Testis (tissue), 2 donors: ENCODE measurements at regions not wholly inside any gene's neighbourhood (a gene's known extent, or its start where the extent isn't known, plus 50 kb on each side); places are given as distances from the start of the nearest gene placed in this dataset.

Experiments used
- POLR2A ChIP-seq: fragments of 450-650 bp; IDR thresholded peaks from one replicate; pipeline ENCODE4 v1.6.1; 2017; ENCODE audit warnings: antibody characterized with exemption, mild to moderate bottlenecking, moderate library complexity
- TF ChIP-seq, protein P1 (sequence below), 3 experiments: fragments of 450-650 bp in 2 of 3; fragments of 200-600 bp in 1 of 3; sonication (generic) in 1 of 3; IDR thresholded peaks; one replicate each; pipeline ENCODE4 v1.5.1; 2016 to 2019; ENCODE audit warnings: antibody characterized with exemption in 3 of 3, mild to moderate bottlenecking in 2 of 3, moderate library complexity in 1 of 3

DNA sequence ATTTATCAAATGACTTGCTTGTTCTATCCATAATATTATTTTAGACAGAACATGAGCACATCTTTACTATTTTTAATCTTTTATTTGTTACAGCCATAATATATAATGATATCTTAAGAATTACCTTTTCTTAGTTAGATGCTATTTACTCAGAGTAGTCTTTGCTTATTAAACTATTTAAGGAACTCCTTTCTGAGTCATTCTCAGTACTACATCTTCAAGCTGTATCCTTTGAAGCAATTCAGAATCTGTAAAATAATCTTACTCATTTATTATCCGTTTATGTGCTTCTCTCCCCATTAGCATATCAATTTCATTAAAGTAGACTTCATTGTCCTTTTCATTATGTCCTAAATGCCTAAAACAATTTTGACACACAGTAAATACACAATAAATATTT, 240.4 kb upstream of the FAR2 start:
- TF ChIP-seq POLR2A = no peak
- TF ChIP-seq, protein P1, sequence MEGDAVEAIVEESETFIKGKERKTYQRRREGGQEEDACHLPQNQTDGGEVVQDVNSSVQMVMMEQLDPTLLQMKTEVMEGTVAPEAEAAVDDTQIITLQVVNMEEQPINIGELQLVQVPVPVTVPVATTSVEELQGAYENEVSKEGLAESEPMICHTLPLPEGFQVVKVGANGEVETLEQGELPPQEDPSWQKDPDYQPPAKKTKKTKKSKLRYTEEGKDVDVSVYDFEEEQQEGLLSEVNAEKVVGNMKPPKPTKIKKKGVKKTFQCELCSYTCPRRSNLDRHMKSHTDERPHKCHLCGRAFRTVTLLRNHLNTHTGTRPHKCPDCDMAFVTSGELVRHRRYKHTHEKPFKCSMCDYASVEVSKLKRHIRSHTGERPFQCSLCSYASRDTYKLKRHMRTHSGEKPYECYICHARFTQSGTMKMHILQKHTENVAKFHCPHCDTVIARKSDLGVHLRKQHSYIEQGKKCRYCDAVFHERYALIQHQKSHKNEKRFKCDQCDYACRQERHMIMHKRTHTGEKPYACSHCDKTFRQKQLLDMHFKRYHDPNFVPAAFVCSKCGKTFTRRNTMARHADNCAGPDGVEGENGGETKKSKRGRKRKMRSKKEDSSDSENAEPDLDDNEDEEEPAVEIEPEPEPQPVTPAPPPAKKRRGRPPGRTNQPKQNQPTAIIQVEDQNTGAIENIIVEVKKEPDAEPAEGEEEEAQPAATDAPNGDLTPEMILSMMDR (IDR thresholded peaks at IDR 0.05) = no peak
